Bronchial epithelial cell (primary cell): ENCODE measurements at regions not wholly inside any gene's neighbourhood (a gene's known extent, or its start where the extent isn't known, plus 50 kb on each side); places are given as distances from the start of the nearest gene placed in this dataset.
"Not testable (repeated sequence)": the region's sequence is repeated elsewhere in the genome, so short reads cannot be mapped to it uniquely, and the experiment has no call there.

Source experiments
- DNase-seq: peaks from one replicate; pipeline ENCODE4 v3.0.0-alpha.2; 2010; ENCODE audit warnings: low read depth
- FAIRE-seq: peaks from 2 replicates; lab custom pipeline; 2011; peaks lifted over from hg19 to GRCh38; lab: Jason Lieb, UNC
- H3K27me3 ChIP-seq: 2 replicates; pipeline ENCODE4 v1.5.1; 2011; ENCODE audit warnings: low read length; ENCODE audit not compliant: control insufficient read depth, insufficient read depth
- H3K36me3 ChIP-seq: 2 replicates; pipeline ENCODE4 v1.5.1; 2011; ENCODE audit warnings: low read length; ENCODE audit not compliant: control insufficient read depth, insufficient read depth
- H3K4me3 ChIP-seq: 2 replicates; pipeline ENCODE4 v1.5.1; 2011; ENCODE audit warnings: mild to moderate bottlenecking, low read depth, low read length, control low read depth
- TF ChIP-seq, protein P1 (sequence below): IDR thresholded peaks from 2 replicates; pipeline ENCODE4 v1.5.1; 2011; ENCODE audit warnings: mild to moderate bottlenecking, moderate library complexity, low read length, control low read depth, inconsistent platforms; ENCODE audit not compliant: insufficient read depth, severe bottlenecking

DNA sequence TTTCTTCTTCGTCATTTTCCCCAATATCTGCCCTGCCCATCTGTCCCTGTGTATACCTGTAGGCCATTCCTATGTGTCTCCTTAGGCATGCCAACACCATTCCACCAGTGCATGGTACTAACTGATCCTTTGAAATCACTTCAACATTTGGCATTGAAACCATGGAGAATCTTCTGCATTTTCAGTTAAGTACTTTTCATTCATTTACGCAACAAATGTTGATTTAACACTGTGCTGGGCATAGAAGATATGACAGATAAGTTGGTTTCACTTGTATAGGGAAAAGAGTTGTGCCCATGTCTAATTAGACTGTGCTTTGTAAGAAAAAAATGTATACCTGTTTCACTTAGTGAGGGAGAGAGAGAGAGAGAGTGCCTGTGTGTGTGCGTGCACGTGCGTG, 77.9 kb upstream of the FLT1 start:
- DNase-seq (no peak), FAIRE-seq (no peak)
- H3K36me3 ChIP-seq = no peaks in the 10 kb centered on the region
- TF ChIP-seq, protein P1, sequence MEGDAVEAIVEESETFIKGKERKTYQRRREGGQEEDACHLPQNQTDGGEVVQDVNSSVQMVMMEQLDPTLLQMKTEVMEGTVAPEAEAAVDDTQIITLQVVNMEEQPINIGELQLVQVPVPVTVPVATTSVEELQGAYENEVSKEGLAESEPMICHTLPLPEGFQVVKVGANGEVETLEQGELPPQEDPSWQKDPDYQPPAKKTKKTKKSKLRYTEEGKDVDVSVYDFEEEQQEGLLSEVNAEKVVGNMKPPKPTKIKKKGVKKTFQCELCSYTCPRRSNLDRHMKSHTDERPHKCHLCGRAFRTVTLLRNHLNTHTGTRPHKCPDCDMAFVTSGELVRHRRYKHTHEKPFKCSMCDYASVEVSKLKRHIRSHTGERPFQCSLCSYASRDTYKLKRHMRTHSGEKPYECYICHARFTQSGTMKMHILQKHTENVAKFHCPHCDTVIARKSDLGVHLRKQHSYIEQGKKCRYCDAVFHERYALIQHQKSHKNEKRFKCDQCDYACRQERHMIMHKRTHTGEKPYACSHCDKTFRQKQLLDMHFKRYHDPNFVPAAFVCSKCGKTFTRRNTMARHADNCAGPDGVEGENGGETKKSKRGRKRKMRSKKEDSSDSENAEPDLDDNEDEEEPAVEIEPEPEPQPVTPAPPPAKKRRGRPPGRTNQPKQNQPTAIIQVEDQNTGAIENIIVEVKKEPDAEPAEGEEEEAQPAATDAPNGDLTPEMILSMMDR = no peak
- H3K4me3 ChIP-seq = no peak overlapping the region
- no peaks in the 10 kb centered on the region for H3K27me3 ChIP-seq

DNA sequence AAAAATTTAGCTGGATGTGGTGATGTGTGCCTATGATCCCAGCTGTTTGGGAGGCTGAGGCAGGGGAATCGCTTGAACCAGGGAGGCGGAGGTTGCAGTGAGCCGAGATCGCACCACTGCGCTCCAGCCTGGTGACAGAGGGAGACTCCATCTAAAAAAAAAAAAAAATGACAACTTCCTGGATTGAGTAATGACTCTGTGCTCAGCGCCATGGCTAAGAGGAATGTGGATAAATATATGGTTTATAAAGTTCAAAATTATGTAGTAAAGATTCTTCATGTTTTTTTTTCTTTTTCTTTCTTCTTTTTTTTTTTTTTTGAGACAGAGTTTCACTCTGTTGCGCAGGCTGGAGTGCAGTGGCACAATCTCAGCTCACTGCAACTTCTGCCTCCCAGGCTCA, 75.4 kb upstream of the FLT1 start:
- not testable (repeated sequence) for DNase-seq, H3K27me3 ChIP-seq, H3K36me3 ChIP-seq, FAIRE-seq, H3K4me3 ChIP-seq

DNA sequence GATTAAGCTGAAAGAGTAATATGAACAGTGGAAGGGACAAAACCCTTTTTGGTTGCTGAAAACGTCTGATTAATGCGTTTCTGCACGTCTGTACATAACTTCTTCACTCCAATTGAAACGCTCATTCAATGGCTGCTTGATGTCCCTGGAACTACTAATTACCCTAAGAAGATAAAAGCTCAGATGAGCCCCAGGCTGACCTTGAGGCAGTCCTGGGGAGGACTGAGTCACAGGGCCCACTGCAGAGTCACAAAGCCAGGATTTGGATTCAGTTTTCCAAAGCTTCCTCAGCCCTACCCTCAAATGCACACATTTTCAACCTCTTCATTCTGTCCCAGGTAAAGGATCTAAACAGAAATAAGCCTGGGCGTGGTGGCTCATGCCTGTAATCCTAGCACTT, 75.0 kb upstream of the FLT1 start:
- TF ChIP-seq, protein P1 = no peak
- FAIRE-seq (no peak), DNase-seq (no peak)
- Histone ChIP-seq H3K4me3 (no peak overlapping the region), H3K27me3 (no peaks in the 10 kb centered on the region), H3K36me3 (no peaks in the 10 kb centered on the region)

DNA sequence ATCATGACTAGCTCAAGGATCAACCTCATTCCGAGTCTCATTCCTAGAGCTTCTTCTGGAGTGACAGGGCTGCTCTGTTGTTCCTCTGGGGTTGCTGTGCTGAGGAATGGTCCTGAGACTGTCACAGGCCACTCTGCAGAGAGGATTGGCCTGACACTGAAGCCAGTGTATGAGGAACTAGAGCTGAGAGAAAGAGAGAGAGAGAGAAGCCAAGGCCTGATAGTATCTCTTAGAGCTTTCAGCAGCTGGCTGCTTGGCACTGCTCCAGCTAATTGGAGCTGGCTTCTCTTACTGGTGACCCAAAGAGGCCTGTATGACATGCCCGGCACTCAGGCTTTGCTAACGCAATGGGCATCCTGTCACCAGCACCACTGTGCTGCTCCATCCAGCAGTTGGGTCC, 73.4 kb upstream of the FLT1 start:
- TF ChIP-seq, protein P1 = no peak
- Histone ChIP-seq H3K4me3 (no peak overlapping the region), H3K27me3 (no peaks in the 10 kb centered on the region), H3K36me3 (no peaks in the 10 kb centered on the region)
- FAIRE-seq (no peak), DNase-seq (no peak)

DNA sequence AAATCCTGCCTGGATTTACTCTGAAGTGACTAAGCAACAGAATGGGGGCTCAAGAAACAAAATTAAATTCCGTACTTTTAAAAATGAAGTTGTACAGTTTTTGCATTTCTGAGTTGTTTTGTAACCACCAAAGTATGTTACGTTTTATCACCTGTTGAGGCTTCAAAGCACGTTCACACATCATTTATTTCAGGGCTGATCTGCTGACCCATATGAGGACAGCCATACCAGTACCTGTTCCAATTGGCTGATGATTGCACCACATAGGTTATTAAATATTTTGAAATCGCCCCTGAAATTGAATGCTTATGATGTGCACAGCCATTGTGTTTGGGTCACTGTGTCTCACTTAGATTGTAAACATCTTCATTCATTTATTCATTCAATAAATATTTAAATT, 72.0 kb upstream of the FLT1 start:
- DNase-seq (no peak), FAIRE-seq (no peak)
- Histone ChIP-seq H3K36me3 (no peaks in the 10 kb centered on the region), H3K4me3 (no peak overlapping the region), H3K27me3 (no peaks in the 10 kb centered on the region)
- TF ChIP-seq, protein P1 = no peak

DNA sequence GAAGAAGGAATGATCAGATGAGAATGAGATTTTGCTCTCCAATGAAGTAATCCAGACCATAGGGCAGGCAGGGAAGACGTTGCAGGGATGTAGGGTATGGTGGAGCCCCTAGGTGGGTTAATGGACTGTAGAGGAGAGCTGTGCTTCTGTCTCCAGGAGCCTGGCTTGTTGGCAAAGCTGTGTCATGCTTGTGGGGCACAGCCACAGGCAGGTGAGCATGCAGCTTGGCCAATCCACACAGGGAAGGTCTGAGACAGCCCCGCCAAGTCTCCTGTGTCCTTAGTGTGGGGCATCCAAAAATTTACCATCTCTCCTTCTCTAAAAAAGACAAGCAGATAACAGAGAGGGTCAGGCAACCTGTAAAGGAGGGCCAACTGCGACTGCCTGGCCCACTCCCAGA, 71.4 kb upstream of the FLT1 start:
- no peak overlapping the region for H3K4me3 ChIP-seq
- H3K27me3 ChIP-seq = no peaks in the 10 kb centered on the region
- no peaks in the 10 kb centered on the region for H3K36me3 ChIP-seq
- DNase-seq (no peak), FAIRE-seq (no peak)
- TF ChIP-seq, protein P1 = no peak
